ENCODE measurements at regions not wholly inside any gene's neighbourhood (a gene's known extent, or its start where the extent isn't known, plus 50 kb on each side); places are given as distances from the start of the nearest gene placed in this dataset.

DNA sequence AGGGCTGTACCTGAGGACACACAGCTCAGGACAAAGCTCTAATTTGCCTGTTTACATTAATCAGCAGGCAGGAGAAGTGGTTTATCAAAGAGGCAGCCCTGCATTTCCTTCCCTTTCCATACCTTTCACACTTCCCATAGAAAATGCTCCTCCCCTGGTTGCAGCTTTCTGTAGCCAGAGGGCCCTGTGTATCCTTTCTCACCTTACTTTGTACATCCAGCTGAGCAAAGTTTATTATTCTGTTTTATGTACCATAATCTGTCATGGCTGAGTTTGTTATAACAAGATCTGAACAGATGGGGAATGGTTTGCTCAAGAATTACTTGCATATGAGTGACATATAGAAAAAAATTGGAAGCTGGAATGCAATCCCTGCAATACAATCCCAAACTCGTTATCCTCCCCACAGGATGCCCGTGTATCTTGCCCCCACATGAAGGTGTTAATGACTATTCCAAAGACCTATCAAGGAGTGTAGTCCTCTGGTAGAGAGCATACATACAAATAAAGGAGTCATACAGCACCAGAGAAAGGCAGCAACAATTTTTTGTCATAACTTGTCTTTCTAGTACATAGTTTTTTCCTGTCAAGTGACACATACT, 1025.8 kb upstream of the KLHL29 start:
- TF ChIP-seq, protein P1, sequence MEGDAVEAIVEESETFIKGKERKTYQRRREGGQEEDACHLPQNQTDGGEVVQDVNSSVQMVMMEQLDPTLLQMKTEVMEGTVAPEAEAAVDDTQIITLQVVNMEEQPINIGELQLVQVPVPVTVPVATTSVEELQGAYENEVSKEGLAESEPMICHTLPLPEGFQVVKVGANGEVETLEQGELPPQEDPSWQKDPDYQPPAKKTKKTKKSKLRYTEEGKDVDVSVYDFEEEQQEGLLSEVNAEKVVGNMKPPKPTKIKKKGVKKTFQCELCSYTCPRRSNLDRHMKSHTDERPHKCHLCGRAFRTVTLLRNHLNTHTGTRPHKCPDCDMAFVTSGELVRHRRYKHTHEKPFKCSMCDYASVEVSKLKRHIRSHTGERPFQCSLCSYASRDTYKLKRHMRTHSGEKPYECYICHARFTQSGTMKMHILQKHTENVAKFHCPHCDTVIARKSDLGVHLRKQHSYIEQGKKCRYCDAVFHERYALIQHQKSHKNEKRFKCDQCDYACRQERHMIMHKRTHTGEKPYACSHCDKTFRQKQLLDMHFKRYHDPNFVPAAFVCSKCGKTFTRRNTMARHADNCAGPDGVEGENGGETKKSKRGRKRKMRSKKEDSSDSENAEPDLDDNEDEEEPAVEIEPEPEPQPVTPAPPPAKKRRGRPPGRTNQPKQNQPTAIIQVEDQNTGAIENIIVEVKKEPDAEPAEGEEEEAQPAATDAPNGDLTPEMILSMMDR (IDR thresholded peaks at IDR 0.05; ENCODE audit: low read depth, low read length) = no peak
- TF ChIP-seq EZH2phosphoT487 (IDR thresholded peaks at IDR 0.05; ENCODE audit: low read depth) = no peak
